Astrocyte (in vitro differentiated cells and primary cell): ENCODE measurements at regions not wholly inside any gene's neighbourhood (a gene's known extent, or its start where the extent isn't known, plus 50 kb on each side); places are given as distances from the start of the nearest gene placed in this dataset.

ENCODE experiments used
- EZH2 ChIP-seq: IDR thresholded peaks from 2 replicates; pipeline ENCODE4 v1.6.1; 2012; ENCODE audit warnings: mild to moderate bottlenecking, low read length, inconsistent platforms; ENCODE audit not compliant: insufficient read depth
- TF ChIP-seq, protein P1 (sequence below): IDR thresholded peaks from 2 replicates; pipeline ENCODE4 v1.5.1; 2011; ENCODE audit warnings: low read depth, mild to moderate bottlenecking, inconsistent platforms, low read length, moderate library complexity; ENCODE audit not compliant: insufficient read depth

DNA sequence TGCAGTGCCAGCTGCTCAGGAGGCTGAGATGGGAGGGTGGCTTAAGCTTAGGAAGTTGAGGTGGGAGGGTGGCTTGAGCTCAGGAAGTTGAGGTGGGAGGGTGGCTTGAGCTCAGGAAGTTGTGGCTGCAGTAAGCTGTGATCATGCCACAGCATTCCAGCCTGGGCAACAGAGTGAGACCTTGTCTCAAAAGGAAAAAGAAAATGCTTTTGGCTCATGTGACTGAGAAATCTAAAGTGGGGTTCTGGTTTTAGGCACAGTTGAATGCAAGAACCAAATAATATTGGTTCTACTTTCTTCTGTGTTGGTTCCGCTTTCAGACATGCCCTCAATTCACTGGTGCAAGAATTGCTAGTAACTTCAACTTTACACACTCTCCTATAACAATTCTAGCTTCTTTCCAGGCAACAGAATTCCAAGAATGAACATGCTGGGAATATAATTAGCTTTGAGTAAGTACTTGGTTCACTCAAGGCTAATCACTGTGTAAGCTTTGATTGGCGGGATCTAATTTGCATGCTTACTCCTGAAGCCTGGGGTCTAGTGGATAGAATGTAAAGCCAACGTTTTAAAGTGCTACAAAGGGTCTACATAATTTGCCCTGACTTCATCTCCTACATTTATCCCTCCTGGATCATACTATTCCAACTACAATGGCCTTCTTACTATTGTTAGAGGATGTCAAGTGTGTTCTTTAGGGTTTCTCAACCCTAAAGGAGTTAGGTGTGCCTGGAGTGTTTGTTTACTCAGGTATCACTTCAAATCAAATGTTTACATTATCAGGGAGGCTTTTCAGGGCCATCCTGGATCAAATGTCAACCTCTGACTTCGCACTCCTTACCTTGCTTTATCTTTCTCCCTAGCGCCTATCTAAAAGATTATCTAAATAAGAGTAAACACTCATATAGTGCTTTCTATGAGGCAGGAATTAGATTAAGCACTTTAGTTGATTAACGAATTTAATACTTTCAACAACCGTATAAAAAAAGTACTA is 115.1 kb downstream of the SLC16A1 start:
- TF ChIP-seq, protein P1, sequence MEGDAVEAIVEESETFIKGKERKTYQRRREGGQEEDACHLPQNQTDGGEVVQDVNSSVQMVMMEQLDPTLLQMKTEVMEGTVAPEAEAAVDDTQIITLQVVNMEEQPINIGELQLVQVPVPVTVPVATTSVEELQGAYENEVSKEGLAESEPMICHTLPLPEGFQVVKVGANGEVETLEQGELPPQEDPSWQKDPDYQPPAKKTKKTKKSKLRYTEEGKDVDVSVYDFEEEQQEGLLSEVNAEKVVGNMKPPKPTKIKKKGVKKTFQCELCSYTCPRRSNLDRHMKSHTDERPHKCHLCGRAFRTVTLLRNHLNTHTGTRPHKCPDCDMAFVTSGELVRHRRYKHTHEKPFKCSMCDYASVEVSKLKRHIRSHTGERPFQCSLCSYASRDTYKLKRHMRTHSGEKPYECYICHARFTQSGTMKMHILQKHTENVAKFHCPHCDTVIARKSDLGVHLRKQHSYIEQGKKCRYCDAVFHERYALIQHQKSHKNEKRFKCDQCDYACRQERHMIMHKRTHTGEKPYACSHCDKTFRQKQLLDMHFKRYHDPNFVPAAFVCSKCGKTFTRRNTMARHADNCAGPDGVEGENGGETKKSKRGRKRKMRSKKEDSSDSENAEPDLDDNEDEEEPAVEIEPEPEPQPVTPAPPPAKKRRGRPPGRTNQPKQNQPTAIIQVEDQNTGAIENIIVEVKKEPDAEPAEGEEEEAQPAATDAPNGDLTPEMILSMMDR, result no peak
- no peak for TF ChIP-seq EZH2
